ENCODE measurements at regions not wholly inside any gene's neighbourhood (a gene's known extent, or its start where the extent isn't known, plus 50 kb on each side); places are given as distances from the start of the nearest gene placed in this dataset.
"Not testable (repeated sequence)": the region's sequence is repeated elsewhere in the genome, so short reads cannot be mapped to it uniquely, and the experiment has no call there.

DNA sequence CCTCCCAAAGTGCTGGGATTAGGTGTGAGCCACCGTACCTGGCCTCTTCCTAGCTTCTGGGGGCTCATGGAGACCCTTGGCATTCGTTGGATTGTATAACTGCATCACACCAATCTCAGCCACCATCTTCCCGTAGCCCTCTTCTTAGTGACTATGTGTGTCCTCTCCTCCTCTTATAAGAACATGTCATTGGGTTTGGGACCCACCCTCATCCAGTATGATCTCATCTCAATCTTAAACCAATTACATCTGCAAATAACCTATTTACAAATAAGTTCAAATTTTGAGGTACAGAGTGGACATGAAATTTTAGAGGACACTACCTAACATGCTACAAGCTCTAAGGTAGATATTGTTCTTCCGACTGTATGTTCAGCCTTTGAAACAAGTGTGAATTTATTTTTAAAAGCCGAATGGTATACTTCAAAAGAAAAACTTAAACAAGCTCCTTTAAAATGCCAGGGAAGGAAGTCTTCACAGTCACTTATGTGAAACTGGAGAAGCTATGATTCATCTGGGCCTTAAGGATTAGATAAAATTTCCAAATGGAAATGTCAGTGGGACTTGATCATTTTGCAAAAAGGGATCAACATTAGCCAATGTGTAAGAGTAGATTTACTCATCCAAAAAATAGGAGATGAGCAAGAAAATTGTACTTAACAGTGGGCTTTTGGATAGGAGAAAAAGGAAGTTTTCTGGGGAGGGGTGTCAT, 225.7 kb downstream of the MEX3B start:
- H3K4me3 Mint-ChIP-seq: no peak overlapping the region
- no peak for DNase-seq
- no peaks in the 10 kb centered on the region for H3K9me3 Mint-ChIP-seq
- peaks cover 1% of the 10 kb centered on the region for H3K36me3 Mint-ChIP-seq (ENCODE audit: insufficient read depth)
- no peak for ATAC-seq
- no peaks in the 10 kb centered on the region for H3K4me1 Mint-ChIP-seq (ENCODE audit: low read depth)
- H3K27me3 Mint-ChIP-seq (ENCODE audit: low read depth): peaks cover 15% of the 10 kb centered on the region

DNA sequence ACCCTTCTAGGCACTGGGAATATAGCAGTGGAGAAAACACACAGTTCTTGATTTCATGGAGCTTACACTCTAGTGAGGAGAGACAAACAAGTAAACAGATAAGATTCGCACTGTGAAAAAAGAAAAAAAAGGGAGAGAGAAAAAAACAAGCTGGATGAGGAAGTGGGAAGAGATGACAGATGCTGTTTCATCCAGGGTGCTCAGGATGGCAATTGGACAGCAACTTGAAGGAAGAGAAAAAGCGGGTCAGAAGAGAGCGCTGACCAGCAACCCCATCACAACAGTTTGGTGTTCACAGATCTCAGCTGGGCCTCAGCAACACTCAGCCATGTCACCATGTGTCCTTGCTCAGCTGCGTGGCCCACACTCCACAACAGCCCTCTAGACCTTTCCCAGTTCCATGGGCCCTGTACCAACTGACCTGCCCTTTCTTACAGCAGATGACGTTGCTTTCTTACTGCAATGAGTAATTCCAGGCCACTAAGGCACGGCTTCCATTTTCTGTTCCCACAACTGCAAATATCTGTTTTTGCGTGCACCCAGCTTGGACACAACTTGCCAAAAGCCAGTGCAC, 230.8 kb downstream of the MEX3B start:
- Mint-ChIP-seq H3K4me1 (ENCODE audit: low read depth) (no peaks in the 10 kb centered on the region), H3K9me3 (no peaks in the 10 kb centered on the region), H3K36me3 (ENCODE audit: insufficient read depth) (no peaks in the 10 kb centered on the region), H3K4me3 (no peak overlapping the region), H3K27me3 (ENCODE audit: low read depth) (peaks cover 12% of the 10 kb centered on the region)
- ATAC-seq (no peak), DNase-seq (no peak)

DNA sequence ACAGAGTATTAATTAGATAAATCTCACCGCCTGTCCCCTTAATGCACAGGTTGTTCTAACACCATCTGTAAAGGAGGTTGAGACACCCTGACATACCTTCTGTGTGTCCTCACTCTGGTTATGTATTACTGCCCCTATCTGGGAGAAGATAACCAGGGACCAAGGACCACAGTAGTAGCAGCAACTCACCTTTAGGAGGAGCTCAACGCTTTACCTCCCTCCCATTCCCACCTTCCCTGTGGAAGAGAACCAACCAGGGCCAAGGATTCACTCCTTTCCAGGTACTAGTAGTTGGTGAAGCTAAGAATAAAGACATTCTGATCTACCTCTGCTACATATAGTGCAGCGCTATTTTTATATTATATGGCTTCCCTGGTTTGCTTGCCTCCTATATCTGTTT, 232.6 kb downstream of the MEX3B start:
- no peak for ATAC-seq

DNA sequence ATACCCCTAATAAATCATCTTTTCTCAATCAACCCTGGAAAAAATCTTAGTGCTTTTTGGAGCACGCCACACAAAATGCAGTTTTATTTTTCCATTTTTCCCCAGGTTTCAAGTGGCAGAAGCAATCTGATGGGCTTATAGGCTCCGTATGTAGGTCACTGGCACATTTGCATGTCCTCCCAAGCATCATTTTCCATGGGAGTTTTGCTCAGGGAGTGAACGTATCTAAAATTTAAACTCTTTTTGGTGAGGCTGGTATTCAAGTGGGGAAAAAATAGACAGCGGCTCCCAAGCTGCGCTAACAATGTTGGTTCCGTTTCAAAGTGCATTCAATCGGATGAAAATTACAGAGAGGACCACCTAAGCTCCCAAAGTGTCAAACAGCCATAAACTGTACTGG, 233.4 kb downstream of the MEX3B start:
- H3K9me3 Mint-ChIP-seq: no peaks in the 10 kb centered on the region
- ATAC-seq (no peak), DNase-seq (no peak)
- H3K36me3 Mint-ChIP-seq (ENCODE audit: insufficient read depth): no peaks in the 10 kb centered on the region
- H3K4me1 Mint-ChIP-seq (ENCODE audit: low read depth): no peaks in the 10 kb centered on the region
- peaks cover 4% of the 10 kb centered on the region for H3K27me3 Mint-ChIP-seq (ENCODE audit: low read depth)
- no peak overlapping the region for H3K4me3 Mint-ChIP-seq

More for the DNA sequence above, 232.6 kb downstream of the MEX3B start:
- H3K36me3 Mint-ChIP-seq (ENCODE audit: insufficient read depth): no peaks in the 10 kb centered on the region
- H3K4me3 Mint-ChIP-seq: no peak overlapping the region
- DNase-seq: no peak
- H3K9me3 Mint-ChIP-seq: no peaks in the 10 kb centered on the region
- no peaks in the 10 kb centered on the region for H3K4me1 Mint-ChIP-seq (ENCODE audit: low read depth)
- H3K27me3 Mint-ChIP-seq (ENCODE audit: low read depth): peaks cover 7% of the 10 kb centered on the region

DNA sequence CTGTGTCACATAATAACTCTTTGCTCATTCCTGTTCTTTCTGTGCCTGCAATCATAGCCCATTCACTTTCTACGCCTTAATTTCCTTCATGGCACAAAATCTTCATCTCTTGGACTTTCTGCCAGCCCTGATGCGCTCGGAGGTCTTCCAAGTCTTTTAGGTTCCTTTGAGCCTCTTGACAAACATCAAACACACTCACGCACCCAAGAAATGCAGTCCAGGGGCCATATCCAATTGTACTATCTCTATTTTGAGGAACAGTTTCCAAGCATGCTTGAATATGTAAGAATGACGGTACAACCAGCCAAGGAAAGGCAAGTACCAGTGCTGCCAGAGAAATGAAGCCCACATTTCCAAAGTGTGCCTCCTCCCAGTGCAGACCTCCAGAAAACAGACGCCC, 234.1 kb downstream of the MEX3B start:
- no peak for ATAC-seq
- no peak for DNase-seq
- no peak overlapping the region for H3K4me3 Mint-ChIP-seq
- H3K9me3 Mint-ChIP-seq: no peaks in the 10 kb centered on the region
- peaks cover 3% of the 10 kb centered on the region for H3K27me3 Mint-ChIP-seq (ENCODE audit: low read depth)
- H3K4me1 Mint-ChIP-seq (ENCODE audit: low read depth): no peaks in the 10 kb centered on the region
- no peaks in the 10 kb centered on the region for H3K36me3 Mint-ChIP-seq (ENCODE audit: insufficient read depth)

DNA sequence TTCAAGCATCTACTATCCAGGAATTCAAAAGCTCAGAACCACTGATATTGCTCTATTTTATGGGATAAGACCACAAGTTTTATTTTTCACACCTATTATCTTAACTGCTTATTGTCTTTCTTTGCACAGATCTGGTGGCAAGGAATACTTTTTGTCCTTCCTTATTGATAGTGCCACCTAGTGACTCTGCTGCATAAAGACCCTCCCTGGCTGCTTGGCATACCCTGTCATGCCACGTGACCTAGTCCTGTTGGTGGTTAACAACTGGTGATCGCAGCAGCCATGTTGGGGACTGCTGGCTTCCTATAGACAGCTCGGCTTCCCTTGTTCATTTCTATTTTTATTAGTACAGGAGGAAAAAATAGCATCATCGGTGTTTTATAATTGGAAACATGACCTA, 236.3 kb downstream of the MEX3B start:
- H3K27me3 Mint-ChIP-seq (ENCODE audit: low read depth): no peaks in the 10 kb centered on the region
- ATAC-seq: no peak

DNA sequence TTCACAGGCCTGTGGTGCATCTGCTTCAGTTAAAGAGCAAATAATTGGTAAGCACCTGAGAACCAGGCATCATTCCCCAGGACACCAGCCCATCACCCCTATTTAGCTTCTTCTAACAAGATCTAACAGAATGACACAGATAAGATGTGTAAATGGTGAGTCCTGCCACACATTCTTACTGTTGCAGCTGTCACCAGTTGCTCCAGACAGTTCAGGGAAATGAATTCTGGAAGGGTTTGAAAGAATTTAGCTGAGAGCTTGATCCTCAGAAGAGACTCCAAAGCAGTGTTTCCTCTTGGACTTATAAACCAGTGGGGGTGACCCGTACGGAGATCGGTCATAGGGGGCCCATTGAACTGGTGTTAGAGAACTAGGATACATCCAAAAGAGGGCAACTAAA, 238.0 kb downstream of the MEX3B start:
- no peaks in the 10 kb centered on the region for H3K36me3 Mint-ChIP-seq (ENCODE audit: insufficient read depth)
- H3K9me3 Mint-ChIP-seq: no peaks in the 10 kb centered on the region
- no peak for ATAC-seq
- H3K27me3 Mint-ChIP-seq (ENCODE audit: low read depth): no peaks in the 10 kb centered on the region
- H3K4me3 Mint-ChIP-seq: no peak overlapping the region
- no peak for DNase-seq
- H3K4me1 Mint-ChIP-seq (ENCODE audit: low read depth): no peaks in the 10 kb centered on the region

More for the DNA sequence above, 236.3 kb downstream of the MEX3B start:
- Mint-ChIP-seq H3K9me3 (no peaks in the 10 kb centered on the region), H3K36me3 (ENCODE audit: insufficient read depth) (no peaks in the 10 kb centered on the region), H3K4me3 (no peak overlapping the region), H3K4me1 (ENCODE audit: low read depth) (no peaks in the 10 kb centered on the region)
- DNase-seq: no peak

DNA sequence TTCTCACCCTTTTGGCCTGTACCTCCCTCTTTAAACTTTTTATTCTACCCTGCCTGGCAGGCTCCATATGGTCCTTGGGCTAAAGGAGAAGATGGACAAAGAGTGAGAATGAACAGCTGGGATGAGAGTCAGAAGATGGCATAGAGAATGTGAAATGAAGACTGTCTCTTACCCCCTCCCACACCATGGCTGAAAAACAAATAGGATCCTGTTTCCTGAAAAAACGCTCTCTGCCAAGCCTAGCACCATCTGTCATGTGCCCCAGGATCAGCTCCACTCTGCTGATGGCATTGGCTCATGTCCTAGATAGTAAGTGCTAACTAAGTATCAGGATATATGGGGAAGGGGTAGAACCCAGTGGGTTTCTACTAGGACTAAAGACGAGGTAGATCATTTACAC, 238.6 kb downstream of the MEX3B start:
- Mint-ChIP-seq H3K27me3 (ENCODE audit: low read depth) (no peaks in the 10 kb centered on the region), H3K9me3 (no peaks in the 10 kb centered on the region)

DNA sequence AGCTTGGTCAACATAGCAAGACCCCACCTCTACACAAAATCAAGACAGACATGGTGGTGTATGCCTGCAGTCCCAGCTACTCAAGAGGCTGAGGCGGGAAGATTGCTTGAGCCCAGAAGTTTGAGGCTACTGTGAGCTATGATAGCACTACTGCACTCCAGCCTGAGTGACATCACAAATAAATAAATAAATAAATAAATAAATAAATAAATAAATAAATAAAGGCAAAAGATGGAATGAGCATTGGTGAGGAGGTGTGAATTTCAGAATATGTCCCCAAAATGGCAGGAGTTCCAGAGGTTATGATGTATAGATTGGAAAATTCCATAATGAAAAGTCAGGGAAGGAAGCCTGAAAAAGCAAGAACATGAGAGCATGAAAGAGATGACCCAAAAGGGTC, 249.9 kb downstream of the MEX3B start:
- DNase-seq: no peak
- Mint-ChIP-seq H3K27me3 (ENCODE audit: low read depth) (peaks cover 5% of the 10 kb centered on the region), H3K4me1 (ENCODE audit: low read depth) (no peaks in the 10 kb centered on the region), H3K4me3 (no peak overlapping the region), H3K36me3 (ENCODE audit: insufficient read depth) (no peaks in the 10 kb centered on the region), H3K9me3 (no peaks in the 10 kb centered on the region)
- ATAC-seq: no peak

More for the DNA sequence above, 238.6 kb downstream of the MEX3B start:
- Mint-ChIP-seq H3K36me3 (ENCODE audit: insufficient read depth) (no peaks in the 10 kb centered on the region), H3K4me3 (no peak overlapping the region), H3K4me1 (ENCODE audit: low read depth) (no peaks in the 10 kb centered on the region)
- DNase-seq (no peak), ATAC-seq (no peak)

DNA sequence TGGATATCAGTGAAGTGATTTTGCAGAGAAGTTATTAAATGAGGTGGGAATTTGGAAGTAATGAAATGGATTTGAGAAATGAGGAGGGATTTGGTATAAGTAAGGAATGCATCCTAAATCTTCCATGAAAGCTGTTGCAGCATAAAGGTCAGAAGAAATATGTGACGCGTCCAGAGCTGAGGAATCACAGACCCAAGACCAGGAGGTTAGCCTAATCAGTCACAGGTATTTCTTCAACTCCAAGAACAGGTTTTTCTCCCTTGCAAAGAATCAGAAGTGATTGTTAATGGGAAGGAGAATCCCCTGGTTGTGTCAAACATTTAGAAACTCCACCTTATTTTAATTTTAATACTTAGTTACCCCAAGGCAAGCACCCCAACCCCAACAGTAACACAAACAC, 253.2 kb downstream of the MEX3B start:
- ATAC-seq: no peak
- no peak overlapping the region for H3K4me3 Mint-ChIP-seq
- peaks cover 10% of the 10 kb centered on the region for H3K27me3 Mint-ChIP-seq (ENCODE audit: low read depth)
- H3K4me1 Mint-ChIP-seq (ENCODE audit: low read depth): no peaks in the 10 kb centered on the region
- H3K9me3 Mint-ChIP-seq: no peaks in the 10 kb centered on the region
- no peaks in the 10 kb centered on the region for H3K36me3 Mint-ChIP-seq (ENCODE audit: insufficient read depth)
- DNase-seq: no peak

DNA sequence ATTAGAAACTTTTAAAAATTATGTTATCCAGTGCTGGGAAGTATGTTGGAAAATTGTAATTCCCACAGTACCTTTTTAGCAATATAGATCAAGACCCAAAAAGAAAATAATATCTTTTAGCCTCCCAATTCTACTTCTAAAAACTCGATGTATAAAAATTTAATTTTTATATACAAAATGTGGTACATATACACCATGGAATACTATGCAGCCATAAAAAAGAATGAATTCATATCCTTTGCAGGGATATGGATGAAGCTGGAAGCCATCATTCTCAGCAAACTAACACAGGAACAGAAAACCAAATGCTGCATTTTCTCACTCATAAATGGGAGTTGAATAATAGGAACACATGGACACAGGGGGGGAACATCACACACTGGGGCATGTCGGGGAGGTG, 254.5 kb downstream of the MEX3B start:
- not testable (repeated sequence) for H3K4me1 Mint-ChIP-seq (ENCODE audit: low read depth); DNase-seq; H3K36me3 Mint-ChIP-seq (ENCODE audit: insufficient read depth); H3K9me3 Mint-ChIP-seq; ATAC-seq; H3K4me3 Mint-ChIP-seq; H3K27me3 Mint-ChIP-seq (ENCODE audit: low read depth)

DNA sequence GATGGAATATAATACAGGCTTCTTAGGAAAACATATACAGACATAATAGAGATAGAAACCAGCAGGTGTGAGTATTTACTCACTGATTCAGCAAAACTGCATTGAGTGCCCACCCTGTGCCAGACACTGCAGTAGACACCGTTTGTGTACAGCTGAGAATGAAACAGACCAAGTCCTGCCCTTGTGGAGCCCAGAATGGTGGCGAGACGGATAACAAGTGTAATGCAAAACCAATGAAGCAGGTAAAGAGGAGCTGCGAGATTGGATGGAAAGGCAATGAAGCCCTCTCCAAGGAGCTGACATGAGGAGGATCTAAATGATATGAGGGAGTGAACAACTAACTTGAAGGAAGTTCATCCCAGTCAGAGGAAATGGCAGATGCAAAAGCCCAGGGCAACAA, 256.4 kb downstream of the MEX3B start:
- no peaks in the 10 kb centered on the region for H3K36me3 Mint-ChIP-seq (ENCODE audit: insufficient read depth)
- peaks cover 7% of the 10 kb centered on the region for H3K27me3 Mint-ChIP-seq (ENCODE audit: low read depth)
- no peaks in the 10 kb centered on the region for H3K4me1 Mint-ChIP-seq (ENCODE audit: low read depth)
- no peak for ATAC-seq
- H3K4me3 Mint-ChIP-seq: no peak overlapping the region
- no peak for DNase-seq
- H3K9me3 Mint-ChIP-seq: no peaks in the 10 kb centered on the region

DNA sequence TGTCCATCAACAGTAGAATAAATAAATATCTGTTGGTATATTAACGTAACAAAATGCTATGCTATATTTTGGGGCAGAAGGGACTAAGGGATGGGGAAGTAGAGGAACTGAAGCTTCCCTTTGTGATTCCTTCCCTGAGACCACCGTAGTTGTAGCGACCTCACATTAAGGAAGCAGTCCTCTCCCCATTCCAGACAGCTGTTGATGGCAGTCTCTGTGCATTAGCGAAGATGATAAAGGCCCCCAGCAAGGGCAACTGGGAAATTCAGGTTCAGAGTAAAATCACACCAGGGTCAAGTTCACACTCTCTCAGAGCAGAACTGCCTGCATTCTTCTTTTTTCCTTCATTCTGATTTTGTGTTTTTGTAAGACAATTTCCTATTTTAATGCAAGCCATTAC, 259.0 kb downstream of the MEX3B start:
- no peaks in the 10 kb centered on the region for H3K9me3 Mint-ChIP-seq
- no peak overlapping the region for H3K4me3 Mint-ChIP-seq
- DNase-seq (no peak), ATAC-seq (no peak)
- no peaks in the 10 kb centered on the region for H3K36me3 Mint-ChIP-seq (ENCODE audit: insufficient read depth)
- H3K4me1 Mint-ChIP-seq (ENCODE audit: low read depth): no peaks in the 10 kb centered on the region
- peaks cover 7% of the 10 kb centered on the region for H3K27me3 Mint-ChIP-seq (ENCODE audit: low read depth)

DNA sequence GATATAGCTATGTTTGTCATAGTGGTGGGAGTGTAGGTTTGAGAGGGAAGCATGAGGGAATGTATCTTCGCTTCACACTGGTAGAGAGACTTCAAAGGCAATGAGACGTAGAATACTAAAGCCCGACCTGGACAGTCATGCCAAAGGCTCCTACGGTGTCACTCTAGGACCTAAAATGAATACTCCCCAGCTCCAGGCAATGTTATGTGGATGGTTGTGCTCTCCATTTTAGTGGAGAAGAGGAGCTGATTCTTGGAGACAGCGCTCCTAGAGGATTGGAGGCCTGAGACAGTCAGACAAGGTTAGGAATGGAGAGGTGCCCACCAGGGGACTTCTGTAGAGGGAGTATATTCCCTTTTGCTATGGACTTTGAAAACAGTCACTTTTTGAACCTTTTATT, 260.1 kb downstream of the MEX3B start:
- Mint-ChIP-seq H3K9me3 (no peaks in the 10 kb centered on the region), H3K36me3 (ENCODE audit: insufficient read depth) (no peaks in the 10 kb centered on the region), H3K27me3 (ENCODE audit: low read depth) (peaks cover 8% of the 10 kb centered on the region), H3K4me1 (ENCODE audit: low read depth) (no peaks in the 10 kb centered on the region), H3K4me3 (no peak overlapping the region)
- DNase-seq (no peak), ATAC-seq (no peak)

DNA sequence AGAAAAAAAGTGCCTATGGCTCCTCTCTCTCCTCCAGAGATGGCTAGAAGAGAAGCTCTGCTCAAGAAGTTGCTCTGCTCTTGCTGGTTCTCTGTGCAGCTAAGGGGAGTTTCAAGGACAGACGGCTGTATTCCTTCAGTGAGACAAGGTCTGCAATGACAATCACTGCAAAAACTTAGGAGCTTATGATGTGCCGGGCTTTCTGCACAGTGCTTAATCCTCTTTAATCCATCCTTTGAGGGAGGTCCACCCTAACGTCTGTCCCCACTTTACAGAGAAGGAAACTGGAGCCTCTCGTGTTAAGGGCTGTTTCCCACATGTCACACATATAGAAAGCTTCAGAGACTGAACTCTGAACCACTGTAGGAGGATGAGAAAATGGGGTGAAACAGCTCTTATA, 260.6 kb downstream of the MEX3B start:
- Mint-ChIP-seq H3K9me3 (no peaks in the 10 kb centered on the region), H3K4me1 (ENCODE audit: low read depth) (no peaks in the 10 kb centered on the region), H3K36me3 (ENCODE audit: insufficient read depth) (no peaks in the 10 kb centered on the region), H3K27me3 (ENCODE audit: low read depth) (peaks cover 12% of the 10 kb centered on the region), H3K4me3 (no peak overlapping the region)
- ATAC-seq: no peak
- DNase-seq: no peak

All from activated T-cell treated with anti-CD3 and anti-CD28 coated beads, Interleukin-2, amount 50 U/mL, for 4 hours (primary cell).